GM23248 (cell line): ENCODE measurements at regions not wholly inside any gene's neighbourhood (a gene's known extent, or its start where the extent isn't known, plus 50 kb on each side); places are given as distances from the start of the nearest gene placed in this dataset.

Source experiments
- DNase-seq: peaks from one replicate; pipeline ENCODE4 v3.0.0-alpha.2; 2015
- H2AFZ ChIP-seq: fragments of 200-600 bp; sonication (generic); 2 replicates; pipeline ENCODE4 v1.6.1; 2016; ENCODE audit warnings: antibody characterized with exemption
- H3F3A ChIP-seq: fragments of 200-600 bp; sonication (generic); 2 replicates; pipeline ENCODE4 v1.6.1; 2016; ENCODE audit warnings: mild to moderate bottlenecking, antibody characterized with exemption, mixed run types; ENCODE audit not compliant: insufficient read depth
- H3K27ac ChIP-seq: fragments of 200-600 bp; sonication (generic); 2 replicates; pipeline ENCODE4 v1.5.1; 2016; ENCODE audit warnings: mild to moderate bottlenecking
- H3K27me3 ChIP-seq: fragments of 200-600 bp; sonication (generic); replicated peaks from 2 replicates; pipeline ENCODE4 v1.6.1; 2016; ENCODE audit warnings: mild to moderate bottlenecking; ENCODE audit not compliant: insufficient read depth
- H3K36me3 ChIP-seq: fragments of 200-600 bp; sonication (generic); 2 replicates; pipeline ENCODE4 v1.6.1; 2016; ENCODE audit warnings: low read depth, mild to moderate bottlenecking
- H3K4me1 ChIP-seq: fragments of 200-600 bp; sonication (generic); 2 replicates; pipeline ENCODE4 v1.6.1; 2016; ENCODE audit warnings: mild to moderate bottlenecking; ENCODE audit not compliant: insufficient read depth
- H3K4me2 ChIP-seq: fragments of 200-600 bp; sonication (generic); one replicate; pipeline ENCODE4 v1.6.1; 2016; ENCODE audit warnings: mild to moderate bottlenecking; ENCODE audit not compliant: unreplicated experiment
- H3K4me3 ChIP-seq: fragments of 200-600 bp; sonication (generic); 2 replicates; pipeline ENCODE4 v1.5.1; 2016; ENCODE audit warnings: mild to moderate bottlenecking
- H3K79me2 ChIP-seq: fragments of 200-600 bp; sonication (generic); 2 replicates; pipeline ENCODE4 v1.6.1; 2016; ENCODE audit warnings: mild to moderate bottlenecking; ENCODE audit not compliant: insufficient read depth
- H3K9ac ChIP-seq: fragments of 200-600 bp; sonication (generic); 2 replicates; pipeline ENCODE4 v1.6.1; 2016; ENCODE audit warnings: mild to moderate bottlenecking
- H3K9me2 ChIP-seq: fragments of 200-600 bp; sonication (generic); 2 replicates; pipeline ENCODE4 v1.6.1; 2016; ENCODE audit warnings: mixed run types, mild to moderate bottlenecking, moderate library complexity; ENCODE audit not compliant: insufficient read depth
- H3K9me3 ChIP-seq: fragments of 200-600 bp; sonication (generic); one replicate; pipeline ENCODE4 v1.6.1; 2017; ENCODE audit warnings: low read depth
- H4K20me1 ChIP-seq: fragments of 200-600 bp; sonication (generic); 2 replicates; pipeline ENCODE4 v1.6.0; 2016; ENCODE audit not compliant: insufficient read depth
- EZH2 ChIP-seq: fragments of 200-600 bp; sonication (generic); IDR thresholded peaks from 2 replicates; pipeline ENCODE4 v1.6.1; 2018; ENCODE audit warnings: antibody characterized with exemption, mild to moderate bottlenecking; ENCODE audit not compliant: insufficient read depth, poor library complexity, severe bottlenecking
- EZH2phosphoT487 ChIP-seq: fragments of 200-600 bp; sonication (generic); IDR thresholded peaks from 2 replicates; pipeline ENCODE4 v1.6.1; 2018; ENCODE audit warnings: antibody characterized with exemption, moderate library complexity, mild to moderate bottlenecking, low read depth; ENCODE audit not compliant: insufficient read depth
- WGBS, 2 experiments: methylation state at CpG; one replicate each; pipeline ENCODE4 v1.1.6; 2015 to 2017; ENCODE audit warnings: low lambda C conversion rate in 2 of 2, low coverage in 1 of 2; ENCODE audit errors: missing lambda C conversion rate in 2 of 2; 5-methylcytosine and 5-hydroxymethylcytosine counted together
- in situ Hi-C: fragments of 300-500 bp; cut with MboI; formaldehyde crosslinking; loops from 2 replicates; pipeline ENCODE4 v1.15.0; 2020

- 87 to 89% methylated on average over 6 of the region's 6 CpGs for WGBS, 2 experiments
Observed at GRCh38 chr12:91975891-91976290, 169.8 kb downstream of the BTG1 start.

GRCh38 chr12:91974541-91975085 is 171.0 kb downstream of the BTG1 start:
- Histone ChIP-seq H3K27ac (no peak overlapping the region), H3K9me2 (no peaks in the 10 kb centered on the region), H3K27me3 (no peaks in the 10 kb centered on the region), H3K4me2 (peak overlapping the region; percentile 34), H3K36me3 (no peaks in the 10 kb centered on the region), H3K4me1 (peaks cover 8% of the 10 kb centered on the region; the same call in 1 of the 2 replicates), H4K20me1 (no peaks in the 10 kb centered on the region), H3K4me3 (no peak overlapping the region), H2AFZ (no peak overlapping the region), H3K9me3 (no peaks in the 10 kb centered on the region), H3F3A (no peaks in the 10 kb centered on the region), H3K9ac (no peak overlapping the region), H3K79me2 (no peaks in the 10 kb centered on the region)
- in situ Hi-C loops: no loop called here
- TF ChIP-seq EZH2phosphoT487 (no peak), EZH2 (no peak)
- DNase-seq: peak; percentile 40
- 91 to 92% methylated on average over 3 of the region's 3 CpGs for WGBS, 2 experiments

More at GRCh38 chr12:91975891-91976290, 169.8 kb downstream of the BTG1 start:
- no peaks in the 10 kb centered on the region for H3K9me2 ChIP-seq
- no peaks in the 10 kb centered on the region for H4K20me1 ChIP-seq
- no peaks in the 10 kb centered on the region for H3K9me3 ChIP-seq
- H3K36me3 ChIP-seq: no peaks in the 10 kb centered on the region
- no peak overlapping the region for H3K9ac ChIP-seq
- no peak for DNase-seq
- no peak overlapping the region for H3K4me3 ChIP-seq
- in situ Hi-C loops: no loop called here
- peaks cover 8% of the 10 kb centered on the region; the same call in 1 of the 2 replicates for H3K4me1 ChIP-seq
- TF ChIP-seq EZH2phosphoT487 (no peak), EZH2 (no peak)
- no peak overlapping the region for H2AFZ ChIP-seq
- H3K79me2 ChIP-seq: no peaks in the 10 kb centered on the region
- no peaks in the 10 kb centered on the region for H3K27me3 ChIP-seq
- H3F3A ChIP-seq: no peaks in the 10 kb centered on the region
- H3K27ac ChIP-seq: no peak overlapping the region
- H3K4me2 ChIP-seq: no peak overlapping the region

- in situ Hi-C loops: no loop called here
- H3K9me2 ChIP-seq: no peaks in the 10 kb centered on the region
- H3K4me2 ChIP-seq: no peak overlapping the region
- H2AFZ ChIP-seq: peak overlapping the region; percentile 18; the same call in 1 of the 2 replicates
- peaks cover 8% of the 10 kb centered on the region; the same call in 1 of the 2 replicates for H3K4me1 ChIP-seq
- TF ChIP-seq EZH2 (no peak), EZH2phosphoT487 (no peak)
- WGBS, 2 experiments: 37 to 43% methylated on average over 2 of the region's 2 CpGs
- peak; percentile 12 for DNase-seq
- no peaks in the 10 kb centered on the region for H3K79me2 ChIP-seq
- H4K20me1 ChIP-seq: no peaks in the 10 kb centered on the region
- H3K27me3 ChIP-seq: no peaks in the 10 kb centered on the region
- no peak overlapping the region for H3K9ac ChIP-seq
- no peak overlapping the region for H3K27ac ChIP-seq
- H3K36me3 ChIP-seq: no peaks in the 10 kb centered on the region
- H3F3A ChIP-seq: no peaks in the 10 kb centered on the region
- H3K9me3 ChIP-seq: no peaks in the 10 kb centered on the region
- no peak overlapping the region for H3K4me3 ChIP-seq
Observed at GRCh38 chr12:91973813-91974212, 171.8 kb downstream of the BTG1 start.

- H2AFZ ChIP-seq: no peak overlapping the region
- H3K27ac ChIP-seq: no peak overlapping the region
- no peaks in the 10 kb centered on the region for H3K27me3 ChIP-seq
- no peaks in the 10 kb centered on the region for H4K20me1 ChIP-seq
- WGBS, 2 experiments: 85 to 95% methylated on average over 1 of the region's 1 CpG
- H3K9ac ChIP-seq: no peak overlapping the region
- H3K4me3 ChIP-seq: no peak overlapping the region
- no peaks in the 10 kb centered on the region for H3K79me2 ChIP-seq
- TF ChIP-seq EZH2 (no peak), EZH2phosphoT487 (no peak)
- H3K9me2 ChIP-seq: no peaks in the 10 kb centered on the region
- in situ Hi-C loops: no loop called here
- no peaks in the 10 kb centered on the region for H3F3A ChIP-seq
- no peaks in the 10 kb centered on the region for H3K36me3 ChIP-seq
- no peak for DNase-seq
- no peaks in the 10 kb centered on the region for H3K9me3 ChIP-seq
- H3K4me1 ChIP-seq: peaks cover 8% of the 10 kb centered on the region; the same call in 1 of the 2 replicates
- H3K4me2 ChIP-seq: no peak overlapping the region
Observed at GRCh38 chr12:91972896-91973295, 172.8 kb downstream of the BTG1 start.

- no peaks in the 10 kb centered on the region for H3K4me1 ChIP-seq
- in situ Hi-C loops: no loop called here
- H4K20me1 ChIP-seq: no peaks in the 10 kb centered on the region
- H3K27me3 ChIP-seq: no peaks in the 10 kb centered on the region
- H3K4me3 ChIP-seq: no peak overlapping the region
- no peaks in the 10 kb centered on the region for H3F3A ChIP-seq
- DNase-seq: no peak
- H3K27ac ChIP-seq: no peak overlapping the region
- H3K4me2 ChIP-seq: no peak overlapping the region
- no peaks in the 10 kb centered on the region for H3K79me2 ChIP-seq
- no peak overlapping the region for H3K9ac ChIP-seq
- no peaks in the 10 kb centered on the region for H3K36me3 ChIP-seq
- 94 to 97% methylated on average over 3 of the region's 3 CpGs for WGBS, 2 experiments
- TF ChIP-seq EZH2: no peak
- no peak for TF ChIP-seq EZH2phosphoT487
- H2AFZ ChIP-seq: no peak overlapping the region
- no peaks in the 10 kb centered on the region for H3K9me2 ChIP-seq
- no peaks in the 10 kb centered on the region for H3K9me3 ChIP-seq
Observed at GRCh38 chr12:91968777-91969171, 176.9 kb downstream of the BTG1 start.
